PC-9 (cell line): ENCODE measurements at regions not wholly inside any gene's neighbourhood (a gene's known extent, or its start where the extent isn't known, plus 50 kb on each side); places are given as distances from the start of the nearest gene placed in this dataset.

Experiments
- BruUV-seq: library from RNA; stranded (reverse); fragments of 400-500 nt; replicated peaks from 2 replicates; lab custom pipeline; 2021; lab: Mats Ljungman, UMichigan
- CTCF ChIA-PET: fragments of 300-600 bp; sonication (Branson Sonifier 250); formaldehyde crosslinking; loops from one replicate; lab custom pipeline; 2022; ENCODE audit warnings: antibody characterized with exemption; lab: Charles Lee
- POLR2A ChIA-PET: fragments of 300-600 bp; sonication (Branson Sonifier 250); formaldehyde crosslinking; loops from one replicate; lab custom pipeline; 2022; ENCODE audit warnings: antibody characterized with exemption; ENCODE audit not compliant: unreplicated experiment; lab: Charles Lee
- DNase-seq, 2 experiments: peaks; one replicate each; pipeline versions ENCODE4 v3.0.0 to v3.0.0-alpha.2; 2015 to 2022; ENCODE audit warnings: mixed read lengths in 1 of 2
- H2AFZ ChIP-seq: fragments of 200-600 bp; sonication (generic); 2 replicates; pipeline ENCODE4 v1.8.1; 2017; ENCODE audit warnings: antibody characterized with exemption
- H3F3A ChIP-seq: fragments of 200-600 bp; sonication (generic); 2 replicates; pipeline ENCODE4 v1.8.1; 2017; ENCODE audit warnings: antibody characterized with exemption, mild to moderate bottlenecking, low read depth; ENCODE audit not compliant: insufficient read depth
- H3K27ac ChIP-seq: fragments of 200-600 bp; sonication (generic); 2 replicates; pipeline ENCODE4 v1.6.1; 2016; ENCODE audit warnings: mixed run types
- H3K27me3 ChIP-seq: fragments of 200-600 bp; sonication (generic); 2 replicates; pipeline ENCODE4 v1.6.1; 2016; ENCODE audit warnings: low read depth, mixed run types; ENCODE audit not compliant: insufficient read depth
- H3K36me3 ChIP-seq: fragments of 200-600 bp; sonication (generic); 2 replicates; pipeline ENCODE4 v1.6.1; 2016; ENCODE audit warnings: low read depth, mixed run types
- H3K4me1 ChIP-seq: fragments of 200-600 bp; sonication (generic); replicated peaks from 2 replicates; pipeline ENCODE4 v1.6.1; 2016; ENCODE audit warnings: mixed run types; ENCODE audit not compliant: insufficient read depth
- H3K4me2 ChIP-seq: fragments of 200-600 bp; sonication (generic); 2 replicates; pipeline ENCODE4 v1.6.1; 2017; ENCODE audit warnings: mixed run types
- H3K4me3 ChIP-seq: fragments of 200-600 bp; sonication (generic); 2 replicates; pipeline ENCODE4 v1.6.1; 2016; ENCODE audit warnings: mixed run types
- H3K79me2 ChIP-seq: fragments of 200-600 bp; sonication (generic); 2 replicates; pipeline ENCODE4 v1.6.1; 2017; ENCODE audit warnings: low read depth, mixed run types
- H3K9me2 ChIP-seq: fragments of 200-600 bp; sonication (generic); 2 replicates; pipeline ENCODE4 v1.8.1; 2017; ENCODE audit warnings: mild to moderate bottlenecking; ENCODE audit not compliant: insufficient read depth
- H3K9me3 ChIP-seq: fragments of 200-600 bp; sonication (generic); 2 replicates; pipeline ENCODE4 v1.8.1; 2016; ENCODE audit warnings: low read depth; ENCODE audit not compliant: insufficient read depth
- H4K20me1 ChIP-seq: fragments of 200-600 bp; sonication (generic); 2 replicates; pipeline ENCODE4 v1.8.1; 2017; ENCODE audit not compliant: insufficient read depth
- CTCF ChIP-seq: fragments of 200-600 bp; sonication (generic); conservative IDR thresholded peaks from 2 replicates; pipeline ENCODE4 v1.6.1; 2017; ENCODE audit warnings: mixed run types, antibody characterized with exemption, mild to moderate bottlenecking, moderate library complexity
- EZH2 ChIP-seq: fragments of 200-600 bp; sonication (generic); IDR thresholded peaks from 2 replicates; pipeline ENCODE4 v1.8.0; 2017; ENCODE audit warnings: antibody characterized with exemption, low read depth
- intact Hi-C: fragments of 100-400 bp; cut with micrococcal nuclease; formaldehyde crosslinking; loops from one replicate; pipeline ENCODE4 v1.10.0; 2022; ENCODE audit not compliant: unreplicated experiment

GRCh38 chr1:200267458-200267857 lies 142.4 kb downstream of the ZNF281 start:
- TF ChIP-seq CTCF, result no peak
- TF ChIP-seq EZH2, result no peak
- no peaks in the 10 kb centered on the region for H4K20me1 ChIP-seq
- H3K27me3 ChIP-seq, result no peaks in the 10 kb centered on the region
- no TSS peak for BruUV-seq
- H3K4me3 ChIP-seq, result no peak overlapping the region
- no peaks in the 10 kb centered on the region; the same call in 1 of the 2 replicates for H3K9me2 ChIP-seq
- H3K27ac ChIP-seq, result no peak overlapping the region
- no peak overlapping the region for H2AFZ ChIP-seq
- DNase-seq, result no peak
- peaks cover 8% of the 10 kb centered on the region; the same call in 1 of the 2 replicates for H3K4me1 ChIP-seq
- no peak overlapping the region for H3K4me2 ChIP-seq
- intact Hi-C loops, result no loop called here
- H3K36me3 ChIP-seq, result no peaks in the 10 kb centered on the region
- 0 out of 2 replicates have a peak, but pooled peaks cover 4% of the 10 kb centered on the region for H3F3A ChIP-seq
- no peaks in the 10 kb centered on the region for H3K9me3 ChIP-seq
- CTCF ChIA-PET, result no interaction called here
- POLR2A ChIA-PET, result no interaction called here
- H3K79me2 ChIP-seq, result no peaks in the 10 kb centered on the region

DNA sequence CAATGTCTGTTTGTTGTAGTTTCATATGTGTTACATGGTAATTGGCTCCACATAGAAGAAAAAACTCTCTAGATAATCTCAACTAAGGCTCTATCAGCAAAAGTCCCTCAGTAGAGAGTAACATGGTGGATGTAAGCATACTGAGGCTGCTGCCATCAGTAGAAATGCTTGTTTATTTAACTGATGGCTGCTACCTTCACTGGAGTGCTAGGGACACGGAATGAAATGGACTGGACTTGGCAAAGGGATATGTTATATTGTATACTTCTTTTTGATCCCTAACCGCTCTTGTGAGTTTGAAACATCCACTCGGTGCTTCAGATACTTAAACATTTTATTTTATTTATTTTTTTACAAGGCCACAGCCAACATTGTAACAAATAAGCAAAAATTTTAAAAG lies 143.0 kb downstream of the ZNF281 start:
- CTCF ChIA-PET, result no interaction called here

GRCh38 chr1:200265881-200266280 lies 144.0 kb downstream of the ZNF281 start:
- no peak overlapping the region for H2AFZ ChIP-seq
- H4K20me1 ChIP-seq, result no peaks in the 10 kb centered on the region
- no peak for TF ChIP-seq EZH2
- no peak for TF ChIP-seq CTCF
- no peaks in the 10 kb centered on the region for H3K36me3 ChIP-seq
- intact Hi-C loops, result no loop called here
- POLR2A ChIA-PET, result no interaction called here
- H3F3A ChIP-seq, result 0 out of 2 replicates have a peak, but pooled peaks cover 4% of the 10 kb centered on the region
- H3K4me1 ChIP-seq, result peaks cover 8% of the 10 kb centered on the region; the same call in 1 of the 2 replicates
- no peaks in the 10 kb centered on the region for H3K27me3 ChIP-seq
- CTCF ChIA-PET, result no interaction called here
- no peak overlapping the region for H3K4me2 ChIP-seq
- BruUV-seq, result no TSS peak
- no peak for DNase-seq
- no peak overlapping the region for H3K27ac ChIP-seq
- no peaks in the 10 kb centered on the region for H3K9me3 ChIP-seq
- H3K79me2 ChIP-seq, result no peaks in the 10 kb centered on the region
- no peak overlapping the region for H3K4me3 ChIP-seq
- no peaks in the 10 kb centered on the region; the same call in 1 of the 2 replicates for H3K9me2 ChIP-seq

More for the DNA sequence above, 143.0 kb downstream of the ZNF281 start:
- Histone ChIP-seq H2AFZ (no peak overlapping the region), H4K20me1 (no peaks in the 10 kb centered on the region), H3K9me2 (no peaks in the 10 kb centered on the region; the same call in 1 of the 2 replicates), H3K4me1 (peaks cover 8% of the 10 kb centered on the region; the same call in 1 of the 2 replicates), H3F3A (0 out of 2 replicates have a peak, but pooled peaks cover 4% of the 10 kb centered on the region), H3K9me3 (no peaks in the 10 kb centered on the region), H3K27me3 (no peaks in the 10 kb centered on the region), H3K4me3 (no peak overlapping the region), H3K79me2 (no peaks in the 10 kb centered on the region), H3K4me2 (no peak overlapping the region), H3K36me3 (no peaks in the 10 kb centered on the region), H3K27ac (no peak overlapping the region)
- TF ChIP-seq CTCF (no peak), EZH2 (no peak)
- no peak for DNase-seq
- POLR2A ChIA-PET, result no interaction called here
- BruUV-seq, result no TSS peak
- intact Hi-C loops, result no loop called here
